ENCODE measurements at regions not wholly inside any gene's neighbourhood (a gene's known extent, or its start where the extent isn't known, plus 50 kb on each side); places are given as distances from the start of the nearest gene placed in this dataset.

DNA sequence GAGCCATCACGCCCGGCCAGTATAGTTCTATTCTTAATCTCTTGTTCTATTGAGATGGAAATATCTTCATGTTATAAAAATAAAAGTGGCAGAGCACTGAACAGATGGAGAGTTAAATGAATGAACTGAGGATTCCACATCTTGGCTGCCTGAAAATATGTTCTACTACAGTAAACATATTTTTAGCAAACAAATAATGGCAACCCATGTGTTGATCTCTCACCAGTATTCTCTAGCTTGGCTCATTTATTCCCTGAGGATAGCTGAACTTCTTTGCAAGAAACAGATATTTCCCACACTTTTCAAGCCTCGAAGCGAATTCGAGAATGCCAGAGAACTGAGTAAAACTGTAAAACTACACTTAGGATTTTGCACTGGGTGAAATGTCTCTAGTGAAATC is 58.9 kb downstream of the DIRAS3 start:
- TF ChIP-seq ZFX (IDR thresholded peaks at IDR 0.05) = no peak
- TF ChIP-seq, protein P1, sequence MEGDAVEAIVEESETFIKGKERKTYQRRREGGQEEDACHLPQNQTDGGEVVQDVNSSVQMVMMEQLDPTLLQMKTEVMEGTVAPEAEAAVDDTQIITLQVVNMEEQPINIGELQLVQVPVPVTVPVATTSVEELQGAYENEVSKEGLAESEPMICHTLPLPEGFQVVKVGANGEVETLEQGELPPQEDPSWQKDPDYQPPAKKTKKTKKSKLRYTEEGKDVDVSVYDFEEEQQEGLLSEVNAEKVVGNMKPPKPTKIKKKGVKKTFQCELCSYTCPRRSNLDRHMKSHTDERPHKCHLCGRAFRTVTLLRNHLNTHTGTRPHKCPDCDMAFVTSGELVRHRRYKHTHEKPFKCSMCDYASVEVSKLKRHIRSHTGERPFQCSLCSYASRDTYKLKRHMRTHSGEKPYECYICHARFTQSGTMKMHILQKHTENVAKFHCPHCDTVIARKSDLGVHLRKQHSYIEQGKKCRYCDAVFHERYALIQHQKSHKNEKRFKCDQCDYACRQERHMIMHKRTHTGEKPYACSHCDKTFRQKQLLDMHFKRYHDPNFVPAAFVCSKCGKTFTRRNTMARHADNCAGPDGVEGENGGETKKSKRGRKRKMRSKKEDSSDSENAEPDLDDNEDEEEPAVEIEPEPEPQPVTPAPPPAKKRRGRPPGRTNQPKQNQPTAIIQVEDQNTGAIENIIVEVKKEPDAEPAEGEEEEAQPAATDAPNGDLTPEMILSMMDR (conservative IDR thresholded peaks at IDR 0.05) = no peak
- no peak overlapping the region for H3K27ac ChIP-seq

DNA sequence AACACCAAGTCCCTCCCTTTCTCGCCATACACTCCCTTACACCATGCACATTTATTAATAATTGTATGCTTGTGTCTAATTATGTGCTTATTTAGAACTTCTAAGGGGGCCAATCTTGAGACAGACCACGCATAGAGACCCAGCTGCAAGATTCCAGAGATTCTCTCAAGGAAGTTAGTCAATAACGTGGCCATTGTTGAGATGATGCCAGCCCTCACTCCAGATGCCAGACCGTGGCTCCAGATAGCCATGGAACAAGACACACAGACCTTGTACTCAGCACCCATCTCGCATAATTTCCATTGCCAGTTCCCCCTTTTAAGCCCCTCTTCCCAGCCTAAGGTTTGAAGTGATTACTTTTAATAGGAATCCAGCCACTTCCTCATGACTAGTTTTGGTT is 62.4 kb downstream of the DIRAS3 start:
- no peak overlapping the region for H3K27ac ChIP-seq
- TF ChIP-seq, protein P1 (conservative IDR thresholded peaks at IDR 0.05) = no peak
- TF ChIP-seq ZFX (IDR thresholded peaks at IDR 0.05) = no peak

DNA sequence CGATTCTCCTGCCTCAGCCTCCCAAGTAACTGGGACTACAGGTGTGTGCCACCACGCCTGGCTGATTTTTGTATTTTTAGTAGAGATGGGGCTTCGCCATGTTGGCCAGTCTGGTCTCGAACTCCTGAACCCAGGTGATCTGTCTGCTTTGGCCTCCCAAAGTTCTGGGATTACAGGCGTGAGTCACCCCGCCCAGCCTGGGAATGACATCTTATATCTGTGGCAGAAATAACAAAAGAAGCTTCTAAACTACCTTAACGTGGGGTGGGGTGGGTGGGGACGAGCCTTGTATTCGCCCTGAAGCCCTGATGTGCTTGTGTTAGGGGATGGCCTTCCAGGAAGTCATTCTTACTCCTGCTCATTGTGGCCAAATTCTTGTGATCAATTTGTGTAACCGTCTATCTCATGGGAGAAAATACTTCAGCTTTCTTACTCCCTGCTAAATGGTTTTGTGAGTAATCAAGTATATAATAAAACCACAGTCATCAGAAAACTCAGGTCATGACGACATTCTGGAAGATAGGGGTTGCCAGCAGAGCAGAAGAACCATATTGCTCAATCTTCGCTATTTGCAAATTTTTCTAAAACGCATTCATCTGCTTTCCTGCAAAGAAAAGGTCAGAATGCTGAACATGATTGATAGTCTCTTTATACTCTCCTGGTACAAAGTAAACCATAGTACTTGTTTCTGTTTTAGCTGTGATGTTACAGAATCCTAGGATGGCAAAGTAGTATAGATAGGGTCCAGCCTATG is 63.2 kb downstream of the DIRAS3 start:
- TF ChIP-seq, protein P1 (conservative IDR thresholded peaks at IDR 0.05) = no peak
- no peak for TF ChIP-seq ZFX (IDR thresholded peaks at IDR 0.05)
- H3K27ac ChIP-seq = no peak overlapping the region

DNA sequence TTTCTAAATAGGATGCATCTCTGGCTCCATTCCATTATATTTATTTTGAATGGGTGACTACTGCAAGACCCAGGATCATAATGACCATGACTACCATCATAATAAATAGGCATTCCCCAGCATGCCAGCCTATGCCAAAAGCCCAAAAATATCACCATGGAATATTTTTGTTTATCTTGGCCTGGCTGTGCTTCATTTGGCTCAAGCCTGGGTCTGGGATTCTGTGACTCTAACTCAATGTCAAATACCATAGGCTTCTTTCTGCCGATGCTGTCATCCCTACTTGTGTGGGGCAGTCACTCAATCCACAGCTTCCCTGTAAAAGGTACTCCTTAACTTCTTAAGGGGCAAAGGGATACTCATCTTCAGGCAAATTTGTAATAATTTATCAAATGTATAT is 66.6 kb downstream of the DIRAS3 start:
- no peak overlapping the region for H3K27ac ChIP-seq

DNA sequence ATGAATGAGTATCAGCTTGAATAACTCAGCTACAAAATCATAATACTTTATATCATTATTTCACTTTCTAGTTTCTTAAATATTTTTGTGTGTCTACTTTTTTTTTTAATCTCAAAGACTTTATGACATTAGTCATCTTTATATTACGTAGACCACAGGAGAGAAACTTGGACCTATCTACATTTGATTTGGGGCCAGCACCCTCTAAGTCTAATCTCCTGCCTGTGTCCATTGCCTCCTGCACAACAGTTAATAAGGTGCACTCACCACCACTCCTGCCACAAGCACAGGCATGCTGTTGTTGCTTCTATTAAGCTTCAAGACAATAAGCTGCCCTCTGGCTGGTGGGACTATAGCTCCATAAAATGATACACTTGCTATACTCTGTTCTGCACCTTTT is 70.4 kb downstream of the DIRAS3 start:
- no peak overlapping the region for H3K27ac ChIP-seq
- TF ChIP-seq ZFX (IDR thresholded peaks at IDR 0.05) = no peak
- TF ChIP-seq, protein P1 (conservative IDR thresholded peaks at IDR 0.05) = no peak

More for the DNA sequence above, 66.6 kb downstream of the DIRAS3 start:
- no peak for TF ChIP-seq ZFX (IDR thresholded peaks at IDR 0.05)
- TF ChIP-seq, protein P1 (conservative IDR thresholded peaks at IDR 0.05) = no peak

DNA sequence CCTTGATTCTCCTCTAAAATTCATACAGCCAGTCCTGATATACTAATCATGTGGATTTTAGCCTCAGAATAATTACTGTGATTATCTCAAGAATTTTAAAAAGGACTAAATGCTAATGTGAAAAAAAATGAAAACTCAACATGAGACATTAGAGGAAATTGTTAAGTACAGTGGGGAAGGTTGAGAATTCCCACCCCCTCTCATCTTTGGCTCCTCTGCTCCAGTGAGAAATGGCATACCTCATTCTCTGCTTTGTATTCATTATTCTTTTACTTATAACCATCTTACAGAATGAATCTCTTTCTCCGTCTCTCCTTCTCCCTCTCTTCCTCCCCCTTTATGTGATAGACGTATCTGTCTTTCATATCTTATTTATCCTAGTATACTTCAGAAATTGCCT is 70.9 kb downstream of the DIRAS3 start:
- TF ChIP-seq, protein P1 (conservative IDR thresholded peaks at IDR 0.05) = no peak
- TF ChIP-seq ZFX (IDR thresholded peaks at IDR 0.05) = no peak
- no peak overlapping the region for H3K27ac ChIP-seq

DNA sequence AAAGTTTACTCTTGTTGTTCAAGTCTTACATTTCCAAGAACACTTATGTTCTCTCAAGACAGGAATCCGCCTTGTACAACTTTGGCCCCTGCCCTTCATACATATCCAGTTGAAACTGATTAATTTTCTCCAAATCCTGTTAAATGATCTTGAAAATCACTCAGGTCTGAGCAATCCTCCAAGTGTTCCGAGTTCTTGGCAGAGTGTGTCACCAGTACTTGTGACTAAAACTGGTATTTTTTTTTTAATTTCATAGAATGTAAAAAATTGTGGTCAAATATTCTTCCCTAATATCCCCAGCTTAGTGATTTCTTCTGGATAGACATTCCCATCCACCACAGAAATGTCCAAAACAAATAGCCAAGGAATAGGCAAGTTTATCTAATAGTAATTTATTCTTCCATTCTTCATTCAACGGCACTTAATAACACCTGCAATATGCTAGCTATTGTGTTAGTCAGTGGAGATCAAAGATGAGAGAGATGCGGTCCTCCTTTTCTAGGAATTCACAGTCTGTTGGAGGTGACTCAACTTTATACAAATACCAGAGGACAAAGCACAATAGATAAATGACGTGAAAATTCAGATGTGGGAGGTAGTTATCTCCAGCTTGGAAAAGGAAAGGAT is 71.4 kb downstream of the DIRAS3 start:
- no peak for TF ChIP-seq ZFX (IDR thresholded peaks at IDR 0.05)
- TF ChIP-seq, protein P1 (conservative IDR thresholded peaks at IDR 0.05) = no peak
- no peak overlapping the region for H3K27ac ChIP-seq
